ENCODE measurements at regions not wholly inside any gene's neighbourhood (a gene's known extent, or its start where the extent isn't known, plus 50 kb on each side); places are given as distances from the start of the nearest gene placed in this dataset.
"Not testable (repeated sequence)": the region's sequence is repeated elsewhere in the genome, so short reads cannot be mapped to it uniquely, and the experiment has no call there.

DNA sequence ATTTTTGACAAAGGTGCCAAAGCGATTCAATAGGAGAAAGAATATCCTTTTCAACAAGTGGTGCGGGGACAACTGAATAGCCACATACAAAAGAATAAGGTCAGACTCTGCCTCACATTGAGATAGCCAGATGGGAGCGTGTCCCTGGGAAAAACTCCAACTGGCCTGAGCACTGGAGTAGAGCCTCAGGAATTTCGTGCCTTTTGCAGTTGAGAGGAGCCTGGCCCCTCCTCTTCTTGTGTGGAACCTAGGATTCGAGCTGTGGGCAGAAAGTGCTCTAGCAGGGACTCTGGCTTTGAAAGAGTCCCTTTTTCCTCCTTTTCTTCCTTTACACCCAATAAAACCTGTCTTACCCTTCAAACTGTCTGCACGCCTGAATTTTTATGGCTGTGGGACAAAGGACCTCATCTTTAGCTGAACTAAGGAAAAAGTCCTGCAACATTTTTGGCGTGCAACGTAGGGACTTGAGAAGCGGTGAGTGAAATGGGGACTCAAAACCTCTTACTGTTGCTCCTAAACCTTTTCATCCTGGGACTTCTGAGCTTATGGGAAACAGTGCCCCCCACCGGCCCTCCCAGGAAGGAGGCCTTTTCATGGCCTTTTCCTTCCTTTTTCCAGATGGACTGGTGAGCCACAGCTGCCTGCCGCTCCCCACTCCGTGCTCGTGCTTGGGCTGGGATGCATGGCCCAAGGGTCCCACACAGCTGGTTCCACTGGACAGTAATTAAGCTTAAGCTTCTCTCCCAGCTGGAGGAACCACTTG lies 68.6 kb downstream of the BMP15 start:
- Histone ChIP-seq H3K9me3 (no peaks in the 10 kb centered on the region), H3K4me1 (no peaks in the 10 kb centered on the region), H3K27ac (no peak overlapping the region), H3K27me3 (peaks cover 0 to 73% (median 0%) of the 10 kb centered on the region in 7 donors), H3K4me3 (no peak overlapping the region), H3K36me3 (no peaks in the 10 kb centered on the region)
- ATAC-seq (peak in 1 of 8 donors; percentile 34), DNase-seq (no peak)
- intact Hi-C loops (cut with DNase I) = no loop called here
- TF ChIP-seq, protein P1, sequence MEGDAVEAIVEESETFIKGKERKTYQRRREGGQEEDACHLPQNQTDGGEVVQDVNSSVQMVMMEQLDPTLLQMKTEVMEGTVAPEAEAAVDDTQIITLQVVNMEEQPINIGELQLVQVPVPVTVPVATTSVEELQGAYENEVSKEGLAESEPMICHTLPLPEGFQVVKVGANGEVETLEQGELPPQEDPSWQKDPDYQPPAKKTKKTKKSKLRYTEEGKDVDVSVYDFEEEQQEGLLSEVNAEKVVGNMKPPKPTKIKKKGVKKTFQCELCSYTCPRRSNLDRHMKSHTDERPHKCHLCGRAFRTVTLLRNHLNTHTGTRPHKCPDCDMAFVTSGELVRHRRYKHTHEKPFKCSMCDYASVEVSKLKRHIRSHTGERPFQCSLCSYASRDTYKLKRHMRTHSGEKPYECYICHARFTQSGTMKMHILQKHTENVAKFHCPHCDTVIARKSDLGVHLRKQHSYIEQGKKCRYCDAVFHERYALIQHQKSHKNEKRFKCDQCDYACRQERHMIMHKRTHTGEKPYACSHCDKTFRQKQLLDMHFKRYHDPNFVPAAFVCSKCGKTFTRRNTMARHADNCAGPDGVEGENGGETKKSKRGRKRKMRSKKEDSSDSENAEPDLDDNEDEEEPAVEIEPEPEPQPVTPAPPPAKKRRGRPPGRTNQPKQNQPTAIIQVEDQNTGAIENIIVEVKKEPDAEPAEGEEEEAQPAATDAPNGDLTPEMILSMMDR (IDR thresholded peaks at IDR 0.05) = peak in 1 of 9 donors; percentile 14
- 50 to 53% methylated on average over 13 of the region's 13 CpGs for WGBS, 2 donors

DNA sequence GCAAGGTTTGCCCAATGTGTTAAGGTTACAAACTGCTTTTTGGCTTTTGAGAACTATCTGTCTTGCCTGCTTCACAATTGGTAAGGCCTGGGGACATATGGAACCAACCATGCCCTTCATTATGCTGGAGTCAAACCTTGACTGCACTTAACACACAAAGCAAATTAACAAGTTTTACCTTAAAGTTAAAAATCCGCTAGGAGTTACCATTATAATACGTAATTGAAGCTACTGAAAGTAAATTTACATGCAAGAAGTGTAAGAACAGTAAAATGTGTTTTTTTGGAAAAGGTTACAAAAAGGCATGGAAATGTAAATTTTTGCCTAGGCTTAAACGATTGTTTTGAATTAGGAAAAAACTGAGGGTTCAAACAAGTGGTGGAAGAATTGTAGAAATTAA lies 69.7 kb downstream of the BMP15 start:
- Histone ChIP-seq H3K9me3 (no peaks in the 10 kb centered on the region), H3K4me3 (no peak overlapping the region), H3K27me3 (peaks cover 0 to 62% (median 0%) of the 10 kb centered on the region in 7 donors), H3K27ac (no peak overlapping the region), H3K36me3 (no peaks in the 10 kb centered on the region), H3K4me1 (no peaks in the 10 kb centered on the region)
- ATAC-seq (no peak), DNase-seq (no peak)
- WGBS, 2 donors = 90 to 92% methylated on average over 3 of the region's 3 CpGs
- intact Hi-C loops (cut with DNase I) = loop anchor here in 3 of 10 donors (10.0 kb wide), 2 partner anchors 235 to 285 kb away; no protein-coding TSS in a partner anchor
- TF ChIP-seq, protein P1 (IDR thresholded peaks at IDR 0.05) = no peak

DNA sequence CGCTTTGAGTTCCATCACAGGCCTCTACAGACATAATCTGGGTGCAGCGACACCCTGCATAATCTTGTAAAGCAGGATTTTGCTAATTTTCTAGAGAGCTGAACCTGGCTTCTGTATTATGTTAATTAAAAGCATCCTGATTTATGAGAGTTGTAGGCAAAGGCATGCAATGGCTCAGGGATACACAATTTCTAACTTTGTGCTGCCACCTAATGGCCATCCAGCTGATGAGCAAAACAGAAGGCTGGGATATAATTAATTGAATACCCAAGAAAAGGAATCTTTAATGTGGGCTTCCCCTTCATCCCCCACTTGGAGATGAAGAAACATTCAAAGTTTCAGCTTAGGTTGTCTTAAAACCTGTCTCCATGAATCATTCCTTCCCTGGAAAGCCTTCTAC lies 78.1 kb downstream of the BMP15 start:
- ATAC-seq (no peak), DNase-seq (peak in 1 of 2 donors; percentile 3)
- 44 to 49% methylated on average over 2 of the region's 2 CpGs for WGBS, 2 donors
- Histone ChIP-seq H3K36me3 (no peaks in the 10 kb centered on the region), H3K9me3 (no peaks in the 10 kb centered on the region), H3K4me1 (no peaks in the 10 kb centered on the region), H3K27ac (no peak overlapping the region), H3K27me3 (peaks cover 0 to 46% (median 0%) of the 10 kb centered on the region in 7 donors), H3K4me3 (no peak overlapping the region)
- intact Hi-C loops (cut with DNase I) = loop anchor here in 8 of 10 donors (2.0 to 10.0 kb wide), 5 partner anchors 241 to 298 kb away; no protein-coding TSS in a partner anchor
- TF ChIP-seq, protein P1 (IDR thresholded peaks at IDR 0.05) = peak in 8 of 9 donors; percentile 17 to 60 (median 56)

DNA sequence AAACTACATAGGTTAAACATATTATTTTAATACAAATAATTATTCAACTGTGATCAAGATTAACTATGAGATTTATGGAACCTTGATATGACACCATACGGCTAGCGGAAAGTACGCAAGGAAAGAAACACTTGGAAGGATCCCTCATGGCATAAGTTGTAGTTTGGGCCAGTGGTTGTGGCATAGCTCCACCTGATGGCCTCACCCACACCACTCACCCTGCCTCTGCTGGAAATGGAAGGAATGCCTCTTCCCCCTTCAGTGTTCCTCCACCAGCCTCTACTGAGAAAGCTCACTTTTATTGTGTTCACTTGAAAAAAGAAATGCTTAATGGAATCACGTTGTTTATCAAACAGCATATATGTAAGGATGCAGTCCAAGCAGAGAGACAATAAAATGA lies 86.4 kb downstream of the BMP15 start:
- peaks cover 0 to 32% (median 0%) of the 10 kb centered on the region in 7 donors for H3K27me3 ChIP-seq
- no peak for DNase-seq
- TF ChIP-seq, protein P1 (IDR thresholded peaks at IDR 0.05) = no peak
- no peaks in the 10 kb centered on the region for H3K36me3 ChIP-seq
- H3K4me1 ChIP-seq = no peaks in the 10 kb centered on the region
- intact Hi-C loops (cut with DNase I) = no loop called here
- no peaks in the 10 kb centered on the region for H3K9me3 ChIP-seq
- WGBS, 2 donors = 75 to 76% methylated on average over 4 of the region's 4 CpGs
- no peak for ATAC-seq
- H3K4me3 ChIP-seq = no peak overlapping the region
- H3K27ac ChIP-seq = no peak overlapping the region

DNA sequence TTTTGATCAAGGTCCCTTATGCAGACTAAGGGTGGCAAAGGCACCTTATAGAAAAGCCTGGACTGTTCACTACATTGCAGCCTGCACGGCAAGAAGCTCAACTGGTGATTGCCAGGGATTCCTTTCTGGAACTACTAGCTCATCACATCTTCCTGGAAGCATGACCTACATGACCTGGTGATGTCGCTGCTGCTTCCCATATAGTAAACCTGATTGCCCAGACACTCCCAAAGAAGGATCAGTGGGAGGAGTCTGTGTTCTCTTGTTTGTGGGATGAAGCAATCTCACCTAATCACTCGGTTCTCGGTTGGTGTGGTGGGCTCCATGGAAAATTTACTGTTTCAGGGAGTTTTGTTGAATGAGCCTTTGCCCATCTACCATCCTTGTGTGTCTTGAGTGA lies 89.8 kb downstream of the BMP15 start:
- DNase-seq; H3K27ac ChIP-seq; H3K4me3 ChIP-seq; ATAC-seq; intact Hi-C loops (cut with DNase I); H3K36me3 ChIP-seq; H3K9me3 ChIP-seq; H3K4me1 ChIP-seq; H3K27me3 ChIP-seq: not testable (repeated sequence)
- 53 to 83% methylated on average over 2 to 3 of the region's 4 CpGs for WGBS, 2 donors

DNA sequence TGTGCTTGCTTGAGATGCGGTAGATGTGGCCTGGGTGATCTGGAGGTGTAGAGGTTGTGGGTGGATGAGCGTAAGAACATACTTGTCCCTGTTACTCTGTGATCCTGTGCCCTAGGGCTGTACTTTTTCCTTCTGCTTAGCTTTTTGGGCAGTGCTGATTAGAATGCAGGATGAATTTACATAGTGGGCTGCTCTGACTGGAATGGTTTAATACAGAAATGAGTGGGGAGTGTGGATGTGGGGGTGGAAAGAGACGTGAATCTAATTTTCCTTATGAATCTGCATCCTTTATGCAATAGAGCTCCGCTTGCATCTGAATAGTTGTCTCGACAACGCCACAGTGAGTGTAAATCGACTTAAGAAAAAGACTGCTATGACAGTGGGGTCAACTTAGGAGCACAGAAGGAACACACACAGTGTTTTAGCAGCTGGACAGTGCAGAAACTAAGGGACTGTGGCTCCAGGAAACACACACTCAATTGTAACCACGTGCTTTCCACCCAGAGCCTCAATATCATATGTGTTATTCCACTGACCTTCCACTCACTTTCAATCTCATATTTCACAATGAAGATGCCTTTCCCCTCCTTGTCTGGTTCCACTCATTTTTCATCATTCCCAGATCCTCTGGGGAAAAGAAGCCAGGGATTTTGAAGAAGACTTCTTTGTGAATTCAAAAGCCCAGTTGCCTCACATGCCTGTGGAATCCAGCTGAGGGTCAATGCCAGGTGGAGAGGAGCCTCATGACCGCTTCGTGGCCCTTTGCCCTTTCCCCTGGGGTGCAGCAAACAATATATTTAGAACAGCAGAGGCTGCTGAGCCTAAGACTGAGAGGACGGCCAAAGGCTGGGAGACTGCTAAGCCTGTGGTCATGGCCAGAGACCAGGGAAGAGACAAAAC lies 91.4 kb downstream of the BMP15 start:
- peak in 3 of 8 donors; percentile 34 to 89 (median 38) for ATAC-seq
- H3K4me3 ChIP-seq; H3K27me3 ChIP-seq; H3K27ac ChIP-seq; intact Hi-C loops (cut with DNase I); H3K9me3 ChIP-seq; H3K36me3 ChIP-seq; H3K4me1 ChIP-seq; DNase-seq: not testable (repeated sequence)
- 78 to 85% methylated on average over 11 of the region's 11 CpGs for WGBS, 2 donors

Measured in heart right ventricle (tissue), 16 donors.